ENCODE measurements at regions not wholly inside any gene's neighbourhood (a gene's known extent, or its start where the extent isn't known, plus 50 kb on each side); places are given as distances from the start of the nearest gene placed in this dataset.

DNA sequence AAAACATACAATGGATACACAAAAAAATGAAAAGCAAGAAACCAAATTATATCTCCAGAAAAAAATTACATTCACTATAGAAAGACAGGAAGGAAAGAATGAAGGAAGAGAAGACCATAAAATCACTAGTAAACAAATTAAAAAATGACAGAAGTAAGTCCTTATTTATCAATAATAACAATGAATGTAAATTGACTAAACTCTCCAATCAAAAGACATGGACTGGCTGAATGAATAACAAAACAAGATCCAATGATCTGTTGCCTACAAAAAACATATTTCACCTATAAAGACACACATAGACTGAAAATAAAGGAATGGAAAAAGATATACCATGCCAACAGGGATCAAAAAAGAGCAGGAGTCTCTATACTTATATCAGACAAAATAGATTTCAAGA is 203.2 kb upstream of the F9 start:
- TF ChIP-seq, protein P1, sequence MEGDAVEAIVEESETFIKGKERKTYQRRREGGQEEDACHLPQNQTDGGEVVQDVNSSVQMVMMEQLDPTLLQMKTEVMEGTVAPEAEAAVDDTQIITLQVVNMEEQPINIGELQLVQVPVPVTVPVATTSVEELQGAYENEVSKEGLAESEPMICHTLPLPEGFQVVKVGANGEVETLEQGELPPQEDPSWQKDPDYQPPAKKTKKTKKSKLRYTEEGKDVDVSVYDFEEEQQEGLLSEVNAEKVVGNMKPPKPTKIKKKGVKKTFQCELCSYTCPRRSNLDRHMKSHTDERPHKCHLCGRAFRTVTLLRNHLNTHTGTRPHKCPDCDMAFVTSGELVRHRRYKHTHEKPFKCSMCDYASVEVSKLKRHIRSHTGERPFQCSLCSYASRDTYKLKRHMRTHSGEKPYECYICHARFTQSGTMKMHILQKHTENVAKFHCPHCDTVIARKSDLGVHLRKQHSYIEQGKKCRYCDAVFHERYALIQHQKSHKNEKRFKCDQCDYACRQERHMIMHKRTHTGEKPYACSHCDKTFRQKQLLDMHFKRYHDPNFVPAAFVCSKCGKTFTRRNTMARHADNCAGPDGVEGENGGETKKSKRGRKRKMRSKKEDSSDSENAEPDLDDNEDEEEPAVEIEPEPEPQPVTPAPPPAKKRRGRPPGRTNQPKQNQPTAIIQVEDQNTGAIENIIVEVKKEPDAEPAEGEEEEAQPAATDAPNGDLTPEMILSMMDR (IDR thresholded peaks at IDR 0.05; ENCODE audit: poor library complexity) = no peak
- no peak for TF ChIP-seq EZH2 (IDR thresholded peaks at IDR 0.05; ENCODE audit: borderline replicate concordance)
